Neuronal stem cell (in vitro differentiated cells): ENCODE measurements at regions not wholly inside any gene's neighbourhood (a gene's known extent, or its start where the extent isn't known, plus 50 kb on each side); places are given as distances from the start of the nearest gene placed in this dataset.

Source experiments
- DNase-seq: peaks from one replicate; pipeline ENCODE4 v3.0.0-alpha.2; 2013; ENCODE audit warnings: low spot score
- H2AFZ ChIP-seq: one replicate; pipeline ENCODE4 v1.6.1; 2013; ENCODE audit warnings: mild to moderate bottlenecking, low read length, inconsistent platforms
- H2AK5ac ChIP-seq: 2 replicates; pipeline ENCODE4 v1.6.1; 2013; ENCODE audit warnings: low read depth, mild to moderate bottlenecking, inconsistent platforms, low read length, moderate library complexity, mixed read lengths
- H2BK120ac ChIP-seq: 2 replicates; pipeline ENCODE4 v1.6.1; 2013; ENCODE audit warnings: low read depth, mild to moderate bottlenecking, inconsistent platforms, low read length, moderate library complexity, mixed read lengths
- H2BK12ac ChIP-seq: one replicate; pipeline ENCODE4 v1.6.1; 2013; ENCODE audit warnings: low read length, inconsistent platforms
- H2BK15ac ChIP-seq: 2 replicates; pipeline ENCODE4 v1.6.1; 2013; ENCODE audit warnings: mild to moderate bottlenecking, low read length, inconsistent platforms, mixed read lengths
- H2BK5ac ChIP-seq: one replicate; pipeline ENCODE4 v1.6.1; 2013; ENCODE audit warnings: inconsistent platforms, mild to moderate bottlenecking, low read length, moderate library complexity
- H3K14ac ChIP-seq: one replicate; pipeline ENCODE4 v1.6.1; 2013; ENCODE audit warnings: low read length, inconsistent platforms
- H3K18ac ChIP-seq: 2 replicates; pipeline ENCODE4 v1.6.1; 2013; ENCODE audit warnings: low read length, inconsistent platforms
- H3K23ac ChIP-seq: 2 replicates; pipeline ENCODE4 v1.6.1; 2013; ENCODE audit warnings: low read depth, mild to moderate bottlenecking, mixed read lengths, low read length, inconsistent platforms; ENCODE audit not compliant: poor library complexity
- H3K27ac ChIP-seq: replicated peaks from 3 replicates; pipeline ENCODE4 v1.5.1; 2013; ENCODE audit warnings: low read length, inconsistent platforms
- H3K27me3 ChIP-seq, 3 experiments: 2 replicates each; pipeline ENCODE4 v1.6.1; 2013; ENCODE audit warnings: low read length in 3 of 3, mild to moderate bottlenecking in 2 of 3, inconsistent platforms in 1 of 3, low read depth in 1 of 3, mixed read lengths in 1 of 3, moderate library complexity in 1 of 3; ENCODE audit not compliant: control insufficient read depth in 3 of 3, insufficient read depth in 3 of 3
- H3K36me3 ChIP-seq, 2 donors: replicated peaks in 1 of 2; 2 replicates each; pipeline ENCODE4 v1.6.1; 2013; ENCODE audit warnings: low read length in 2 of 2; ENCODE audit not compliant: control insufficient read depth in 2 of 2, insufficient read depth in 2 of 2
- H3K4ac ChIP-seq: 2 replicates; pipeline ENCODE4 v1.6.1; 2013; ENCODE audit warnings: inconsistent platforms, mild to moderate bottlenecking, low read length, moderate library complexity
- H3K4me1 ChIP-seq, 2 donors: 1 replicate in 1 of 2; 2 replicates in 1 of 2; pipeline ENCODE4 v1.6.1; 2013; ENCODE audit warnings: low read length in 2 of 2, low read depth in 1 of 2; ENCODE audit not compliant: control insufficient read depth in 2 of 2, insufficient read depth in 1 of 2
- H3K4me2 ChIP-seq: one replicate; pipeline ENCODE4 v1.6.1; 2013; ENCODE audit warnings: mild to moderate bottlenecking, low read length, inconsistent platforms; ENCODE audit not compliant: insufficient read depth, poor library complexity, severe bottlenecking
- H3K4me3 ChIP-seq, 2 donors: 2 replicates each; pipeline ENCODE4 v1.5.1; 2013; ENCODE audit warnings: low read length in 2 of 2, mild to moderate bottlenecking in 2 of 2, inconsistent platforms in 1 of 2, moderate library complexity in 1 of 2
- H3K79me1 ChIP-seq: one replicate; pipeline ENCODE4 v1.6.1; 2013; ENCODE audit warnings: low read depth, mild to moderate bottlenecking, inconsistent platforms, low read length, moderate library complexity
- H3K9ac ChIP-seq: one replicate; pipeline ENCODE4 v1.6.1; 2013; ENCODE audit warnings: mild to moderate bottlenecking, low read depth, low read length, inconsistent platforms; ENCODE audit not compliant: poor library complexity
- H3K9me3 ChIP-seq, 2 donors: replicated peaks in 1 of 2; 2 replicates each; pipeline versions ENCODE3 to v1.6.1; 2013; ENCODE audit warnings: low read length in 2 of 2, mild to moderate bottlenecking in 2 of 2, inconsistent platforms in 1 of 2, low read depth in 1 of 2, mixed read lengths in 1 of 2, moderate library complexity in 1 of 2; ENCODE audit not compliant: control insufficient read depth in 2 of 2, insufficient read depth in 1 of 2
- H4K8ac ChIP-seq: one replicate; pipeline ENCODE4 v1.6.1; 2013; ENCODE audit warnings: low read depth, mild to moderate bottlenecking, inconsistent platforms, low read length, moderate library complexity
- H4K91ac ChIP-seq: one replicate; pipeline ENCODE4 v1.6.1; 2013; ENCODE audit warnings: low read length, low read depth, mild to moderate bottlenecking, inconsistent platforms; ENCODE audit not compliant: poor library complexity
- whole genome bisulfite sequencing, 2 donors: extraction: QIAGEN DNeasy Blood & Tissue Kit; methylation state at CpG; one replicate each; pipeline ENCODE4 v1.1.7; 2013; ENCODE audit warnings: missing lambda C conversion rate in 2 of 2, mixed read lengths in 1 of 2; ENCODE audit not compliant: insufficient read length in 2 of 2, insufficient replicate concordance in 1 of 2; ENCODE audit errors: extremely low coverage in 2 of 2; 5-methylcytosine and 5-hydroxymethylcytosine counted together

DNA sequence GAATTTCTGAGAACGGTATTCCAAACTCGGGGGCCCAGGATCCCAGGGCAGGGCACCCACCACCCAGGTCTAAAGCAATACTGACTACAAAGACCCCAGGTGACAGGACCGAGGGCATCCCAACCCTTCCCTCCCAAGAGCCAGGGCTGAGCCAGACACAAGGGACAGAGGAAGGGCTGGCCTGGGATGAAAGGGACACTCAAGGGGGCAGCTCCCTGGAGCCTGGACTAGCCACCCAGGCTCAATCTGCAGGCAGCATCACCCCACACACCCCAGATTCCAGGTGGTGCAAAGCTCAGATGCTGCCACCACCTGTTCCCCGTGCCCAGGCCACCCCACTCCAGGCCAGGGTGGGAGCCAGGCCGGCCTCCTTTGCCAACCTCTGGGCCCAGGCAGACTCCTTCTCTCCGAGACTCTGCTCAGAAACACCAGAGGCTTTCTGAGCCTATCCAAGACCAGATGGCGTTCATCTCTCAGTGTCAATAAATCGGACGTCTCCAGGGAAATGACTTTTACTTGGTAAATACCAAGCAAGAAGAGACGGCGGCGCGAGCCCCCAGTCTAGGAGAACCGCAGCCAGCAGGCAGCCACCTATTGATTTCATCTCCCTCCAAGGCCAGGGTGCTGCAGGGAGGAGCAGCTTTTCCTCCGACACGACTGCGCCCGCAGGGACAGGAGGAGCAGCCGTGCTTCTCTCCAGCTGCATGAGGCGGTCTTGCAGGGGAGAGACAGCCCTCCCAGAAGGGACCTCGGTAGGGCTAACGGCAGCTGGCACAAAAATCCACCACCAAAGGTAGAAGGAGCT is 94.1 kb upstream of the ADAMTS2 start:
- WGBS, 2 donors = no CpG with 5 or more reads among the region's 22 CpGs
- H3K18ac ChIP-seq = peak overlapping the region; percentile 80
- H3K4me2 ChIP-seq = no peak overlapping the region
- H3K36me3 ChIP-seq = no peaks in the 10 kb centered on the region
- H2BK120ac ChIP-seq = no peak overlapping the region
- peaks cover 0 to 2% (median 0%) of the 10 kb centered on the region in 3 experiments for H3K27me3 ChIP-seq
- H2AK5ac ChIP-seq = peak overlapping the region; percentile 52
- no peak overlapping the region for H3K4ac ChIP-seq
- H3K14ac ChIP-seq = no peak overlapping the region
- no peak for DNase-seq
- H3K4me3 ChIP-seq = no peak overlapping the region
- no peak overlapping the region for H3K27ac ChIP-seq
- no peak overlapping the region for H2BK12ac ChIP-seq
- peaks cover 3% of the 10 kb centered on the region for H3K79me1 ChIP-seq
- no peak overlapping the region for H2AFZ ChIP-seq
- no peak overlapping the region for H2BK15ac ChIP-seq
- no peak overlapping the region for H4K8ac ChIP-seq
- H3K9ac ChIP-seq = no peak overlapping the region
- H4K91ac ChIP-seq = no peak overlapping the region
- H3K23ac ChIP-seq = no peak overlapping the region
- H2BK5ac ChIP-seq = peak overlapping the region; percentile 24
- peaks cover 0 to 4% of the 10 kb centered on the region in 2 donors for H3K9me3 ChIP-seq
- H3K4me1 ChIP-seq = no peaks in the 10 kb centered on the region

DNA sequence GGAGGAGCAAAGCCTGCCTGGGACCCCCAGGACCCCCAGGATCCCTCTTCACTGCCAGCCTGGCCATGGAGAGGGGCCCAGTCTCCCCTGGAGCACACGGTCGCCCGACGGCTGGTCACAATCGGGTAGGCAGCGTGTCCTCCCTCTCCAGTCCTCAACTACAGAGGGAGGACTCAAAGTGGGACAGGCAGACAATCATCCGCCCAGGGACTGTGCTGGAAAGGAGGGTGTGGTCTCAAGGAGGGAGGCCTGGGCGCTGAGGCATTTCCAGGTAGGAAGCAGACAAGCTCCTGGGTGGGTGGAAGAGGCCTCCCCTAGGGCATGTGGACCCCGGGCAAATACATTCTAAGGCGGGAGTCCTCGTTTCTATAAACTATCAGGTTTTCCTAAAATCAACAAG is 93.2 kb upstream of the ADAMTS2 start:
- Histone ChIP-seq H3K4me3 (no peak overlapping the region), H3K18ac (peak overlapping the region; percentile 83), H4K8ac (no peak overlapping the region), H3K4ac (no peak overlapping the region), H2BK5ac (peak overlapping the region; percentile 19), H2BK120ac (no peak overlapping the region), H2BK12ac (no peak overlapping the region), H2AK5ac (no peak overlapping the region), H3K4me1 (no peaks in the 10 kb centered on the region), H3K9me3 (peaks cover 0 to 4% of the 10 kb centered on the region in 2 donors), H4K91ac (no peak overlapping the region), H2AFZ (no peak overlapping the region), H3K4me2 (no peak overlapping the region), H2BK15ac (peak overlapping the region; percentile 21), H3K79me1 (peaks cover 3% of the 10 kb centered on the region), H3K14ac (no peak overlapping the region), H3K27me3 (peaks cover 0 to 2% (median 0%) of the 10 kb centered on the region in 3 experiments), H3K27ac (no peak overlapping the region), H3K36me3 (no peaks in the 10 kb centered on the region), H3K9ac (no peak overlapping the region), H3K23ac (peak overlapping the region; percentile 80)
- WGBS, 2 donors = no CpG with 5 or more reads among the region's 11 CpGs
- no peak for DNase-seq

DNA sequence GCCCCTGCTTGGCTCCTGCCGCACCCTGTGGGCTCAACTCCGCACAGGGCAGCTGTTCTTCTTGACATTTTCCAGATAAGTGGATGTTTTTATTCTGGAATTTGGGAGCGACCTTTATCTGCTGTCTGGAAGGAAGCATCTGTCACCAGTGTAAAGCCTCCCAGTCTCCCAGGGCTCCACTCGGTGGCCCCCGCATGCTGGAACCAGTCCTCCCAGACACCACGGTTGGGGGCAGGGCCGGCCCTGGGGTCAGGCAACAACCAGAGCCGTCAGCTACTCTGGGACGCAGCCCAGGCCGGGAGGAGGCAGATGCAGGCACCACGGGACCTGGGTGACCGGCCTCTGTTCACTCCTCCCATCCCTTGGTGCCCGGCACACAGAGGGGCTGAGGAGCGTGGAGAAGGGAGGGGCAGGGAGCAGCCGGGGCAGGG is 92.8 kb upstream of the ADAMTS2 start:
- no peak for DNase-seq
- Histone ChIP-seq H3K36me3 (no peaks in the 10 kb centered on the region), H2BK120ac (no peak overlapping the region), H2AK5ac (peak overlapping the region; percentile 83), H2BK15ac (peak overlapping the region; percentile 21), H2AFZ (no peak overlapping the region), H3K4me1 (no peaks in the 10 kb centered on the region), H3K9ac (no peak overlapping the region), H3K23ac (peak overlapping the region; percentile 93), H3K18ac (peak overlapping the region; percentile 83), H3K4me2 (no peak overlapping the region), H3K27me3 (peaks cover 0 to 2% (median 0%) of the 10 kb centered on the region in 3 experiments), H4K8ac (no peak overlapping the region), H3K27ac (no peak overlapping the region), H3K9me3 (peaks cover 0 to 4% of the 10 kb centered on the region in 2 donors), H2BK12ac (peak overlapping the region; percentile 90), H3K4ac (no peak overlapping the region), H3K79me1 (peaks cover 3% of the 10 kb centered on the region), H3K14ac (peak overlapping the region; percentile 94), H2BK5ac (peak overlapping the region; percentile 19), H3K4me3 (no peak overlapping the region), H4K91ac (no peak overlapping the region)
- no CpG with 5 or more reads among the region's 15 CpGs for WGBS, 2 donors

DNA sequence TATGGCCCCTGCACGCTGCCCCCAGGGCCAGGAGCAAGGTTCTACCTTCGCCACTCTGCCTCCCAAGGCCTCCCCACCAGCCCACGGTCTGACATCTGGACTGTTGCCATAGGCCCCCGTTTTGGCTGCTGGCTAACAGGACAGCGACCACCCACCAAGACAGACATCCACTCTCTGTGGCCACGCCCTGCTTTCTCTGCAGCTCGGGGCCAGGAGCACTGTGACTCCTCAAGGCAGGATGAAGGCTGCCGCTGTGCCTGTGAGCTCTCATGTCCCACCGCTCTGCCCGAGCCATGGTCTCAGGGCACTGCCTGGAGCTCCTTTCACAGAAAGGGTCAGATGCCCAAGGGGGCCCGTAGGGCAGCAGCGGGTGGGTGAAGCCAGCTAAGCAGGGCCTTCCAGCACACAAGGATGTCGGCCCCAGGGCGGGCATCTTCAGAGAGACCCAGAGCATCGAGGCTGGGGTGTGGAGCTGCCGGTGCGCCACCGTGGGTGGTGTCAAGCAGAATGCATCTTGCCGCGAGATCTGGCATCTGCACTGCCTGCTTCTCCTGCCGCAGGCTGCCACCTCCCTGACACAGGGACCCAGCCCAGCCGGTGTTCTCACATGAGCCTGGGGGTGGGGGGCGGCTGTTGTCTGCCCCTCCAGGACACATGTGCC is 92.2 kb upstream of the ADAMTS2 start:
- Histone ChIP-seq H3K36me3 (no peaks in the 10 kb centered on the region), H2AFZ (no peak overlapping the region), H2AK5ac (peak overlapping the region; percentile 83), H3K4me2 (no peak overlapping the region), H4K91ac (no peak overlapping the region), H3K18ac (peak overlapping the region; percentile 59), H3K9me3 (peaks cover 0 to 5% of the 10 kb centered on the region in 2 donors), H3K14ac (peak overlapping the region; percentile 94), H2BK12ac (peak overlapping the region; percentile 90), H3K4me3 (no peak overlapping the region), H4K8ac (peak overlapping the region; percentile 6), H3K27ac (no peak overlapping the region), H3K23ac (peak overlapping the region; percentile 93), H2BK5ac (peak overlapping the region; percentile 19), H3K4me1 (no peaks in the 10 kb centered on the region), H2BK120ac (no peak overlapping the region), H3K27me3 (peaks cover 0 to 2% (median 0%) of the 10 kb centered on the region in 3 experiments), H3K4ac (peak overlapping the region; percentile 37), H3K79me1 (peaks cover 3% of the 10 kb centered on the region), H3K9ac (peak overlapping the region; percentile 44), H2BK15ac (peak overlapping the region; percentile 67)
- DNase-seq = no peak
- no CpG with 5 or more reads among the region's 23 CpGs for WGBS, 2 donors
